BLaER1 (cell line): ENCODE measurements at regions not wholly inside any gene's neighbourhood (a gene's known extent, or its start where the extent isn't known, plus 50 kb on each side); places are given as distances from the start of the nearest gene placed in this dataset.

Experiments used
- H3K27ac ChIP-seq: shearing (Covaris generic); formaldehyde crosslinking; 2 replicates; pipeline ENCODE4 v1.8.1; 2022
- H3K27me3 ChIP-seq: shearing (Covaris generic); formaldehyde crosslinking; 2 replicates; pipeline ENCODE4 v1.8.1; 2022
- H3K36me3 ChIP-seq: shearing (Covaris generic); formaldehyde crosslinking; 2 replicates; pipeline ENCODE4 v1.8.1; 2022
- H3K4me1 ChIP-seq: shearing (Covaris generic); formaldehyde crosslinking; 2 replicates; pipeline ENCODE4 v1.8.1; 2022
- H3K4me2 ChIP-seq: shearing (Covaris generic); formaldehyde crosslinking; 2 replicates; pipeline ENCODE4 v1.8.1; 2022
- H3K4me3 ChIP-seq: shearing (Covaris generic); formaldehyde crosslinking; 2 replicates; pipeline ENCODE4 v1.8.1; 2022
- H3K9ac ChIP-seq: shearing (Covaris generic); formaldehyde crosslinking; 2 replicates; pipeline ENCODE4 v1.8.1; 2022
- H3K9me3 ChIP-seq: shearing (Covaris generic); formaldehyde crosslinking; 2 replicates; pipeline ENCODE4 v1.8.1; 2022
- H4K20me1 ChIP-seq: shearing (Covaris generic); formaldehyde crosslinking; 2 replicates; pipeline ENCODE4 v1.8.1; 2022
- Cebpa-rat ChIP-seq: shearing (Covaris generic); IDR thresholded peaks from 2 replicates; pipeline ENCODE4 v1.8.1; 2022

DNA sequence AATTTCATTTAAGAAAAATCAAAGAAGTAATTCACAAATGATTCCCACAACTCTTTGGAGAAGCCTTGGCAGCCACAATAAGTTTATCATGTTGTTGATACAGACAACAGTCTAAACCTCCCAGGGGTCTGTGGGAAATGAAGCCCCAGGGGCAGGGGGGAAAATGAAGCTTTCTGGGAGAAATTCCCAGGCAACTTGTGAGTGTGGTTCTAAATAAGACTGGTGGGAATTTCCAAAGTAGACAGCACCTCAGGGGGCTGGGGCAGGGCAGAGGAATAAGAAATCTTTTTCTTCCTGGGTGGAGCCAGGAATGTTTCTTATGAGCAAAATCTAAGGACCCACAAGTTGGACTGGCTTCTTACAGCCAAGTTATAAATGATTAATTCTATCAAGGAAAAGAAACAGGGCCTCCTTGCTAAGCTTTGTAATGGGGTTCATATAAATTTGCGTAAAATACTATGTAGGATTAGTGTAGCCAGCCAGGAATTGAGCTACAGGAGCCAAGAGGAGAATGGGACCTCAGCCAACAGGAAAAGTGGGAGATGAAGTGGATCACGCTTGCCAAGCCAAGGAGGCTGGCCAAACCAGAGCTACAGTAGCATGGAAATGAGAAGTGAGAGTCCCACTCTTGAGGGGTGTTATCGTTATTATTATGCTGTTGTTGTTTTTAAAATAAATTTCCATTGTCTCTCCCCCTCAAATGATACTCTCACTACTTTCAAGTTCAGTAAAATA, 182.9 kb upstream of the FAR2 start:
- H3K9me3 ChIP-seq, result no peaks in the 10 kb centered on the region
- no peaks in the 10 kb centered on the region for H3K36me3 ChIP-seq
- H3K27me3 ChIP-seq, result no peaks in the 10 kb centered on the region
- H3K27ac ChIP-seq, result no peak overlapping the region
- TF ChIP-seq Cebpa-rat, result no peak
- no peak overlapping the region for H3K4me2 ChIP-seq
- no peak overlapping the region for H3K9ac ChIP-seq
- no peaks in the 10 kb centered on the region for H4K20me1 ChIP-seq
- H3K4me3 ChIP-seq, result no peak overlapping the region
- H3K4me1 ChIP-seq, result peaks cover 4% of the 10 kb centered on the region; the same call in 1 of the 2 replicates

- no peaks in the 10 kb centered on the region for H3K4me1 ChIP-seq
- no peak overlapping the region for H3K4me2 ChIP-seq
- H3K9ac ChIP-seq, result no peak overlapping the region
- H3K9me3 ChIP-seq, result no peaks in the 10 kb centered on the region
- no peak overlapping the region for H3K4me3 ChIP-seq
- no peaks in the 10 kb centered on the region for H3K27me3 ChIP-seq
- H3K36me3 ChIP-seq, result no peaks in the 10 kb centered on the region
- no peaks in the 10 kb centered on the region for H4K20me1 ChIP-seq
- no peak for TF ChIP-seq Cebpa-rat
- no peak overlapping the region for H3K27ac ChIP-seq
Measured at GRCh38 chr12:28967426-28967825, 181.7 kb upstream of the FAR2 start.

- no peak overlapping the region for H3K4me3 ChIP-seq
- no peaks in the 10 kb centered on the region for H3K9me3 ChIP-seq
- H3K4me1 ChIP-seq, result no peaks in the 10 kb centered on the region
- H3K4me2 ChIP-seq, result no peak overlapping the region
- no peaks in the 10 kb centered on the region for H3K36me3 ChIP-seq
- H3K27ac ChIP-seq, result no peak overlapping the region
- no peaks in the 10 kb centered on the region for H3K27me3 ChIP-seq
- TF ChIP-seq Cebpa-rat, result no peak
- H3K9ac ChIP-seq, result no peak overlapping the region
- no peaks in the 10 kb centered on the region for H4K20me1 ChIP-seq
Measured at GRCh38 chr12:28973491-28973890, 175.6 kb upstream of the FAR2 start.

GRCh38 chr12:28974166-28974565, 174.9 kb upstream of the FAR2 start:
- Histone ChIP-seq H3K36me3 (no peaks in the 10 kb centered on the region), H3K9me3 (no peaks in the 10 kb centered on the region), H3K4me3 (no peak overlapping the region), H3K27ac (no peak overlapping the region), H4K20me1 (no peaks in the 10 kb centered on the region), H3K4me1 (no peaks in the 10 kb centered on the region), H3K27me3 (no peaks in the 10 kb centered on the region), H3K4me2 (no peak overlapping the region), H3K9ac (no peak overlapping the region)
- TF ChIP-seq Cebpa-rat, result no peak

DNA sequence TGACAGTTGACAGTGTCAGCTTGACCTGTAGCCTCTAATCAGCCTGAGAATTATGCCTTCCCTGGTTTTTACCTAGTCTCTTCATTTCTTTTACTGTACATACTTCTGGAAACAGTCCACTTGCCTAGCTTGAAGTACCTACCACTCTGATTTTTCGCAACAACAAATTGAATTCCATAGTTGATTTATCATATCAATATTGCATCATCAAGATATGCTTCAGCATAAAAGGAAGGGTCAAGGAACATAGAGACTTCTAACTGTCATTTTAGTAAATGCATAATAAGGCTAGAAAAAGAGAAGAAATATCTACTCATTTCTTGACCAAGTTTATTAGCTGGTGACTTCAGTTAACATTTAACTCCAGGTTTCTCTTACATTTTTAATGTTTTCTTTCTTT, 174.2 kb upstream of the FAR2 start:
- no peak overlapping the region for H3K4me3 ChIP-seq
- H3K4me2 ChIP-seq, result no peak overlapping the region
- no peaks in the 10 kb centered on the region for H4K20me1 ChIP-seq
- no peak overlapping the region for H3K27ac ChIP-seq
- no peaks in the 10 kb centered on the region for H3K4me1 ChIP-seq
- no peak for TF ChIP-seq Cebpa-rat
- no peaks in the 10 kb centered on the region for H3K9me3 ChIP-seq
- no peak overlapping the region for H3K9ac ChIP-seq
- H3K36me3 ChIP-seq, result no peaks in the 10 kb centered on the region
- H3K27me3 ChIP-seq, result no peaks in the 10 kb centered on the region

DNA sequence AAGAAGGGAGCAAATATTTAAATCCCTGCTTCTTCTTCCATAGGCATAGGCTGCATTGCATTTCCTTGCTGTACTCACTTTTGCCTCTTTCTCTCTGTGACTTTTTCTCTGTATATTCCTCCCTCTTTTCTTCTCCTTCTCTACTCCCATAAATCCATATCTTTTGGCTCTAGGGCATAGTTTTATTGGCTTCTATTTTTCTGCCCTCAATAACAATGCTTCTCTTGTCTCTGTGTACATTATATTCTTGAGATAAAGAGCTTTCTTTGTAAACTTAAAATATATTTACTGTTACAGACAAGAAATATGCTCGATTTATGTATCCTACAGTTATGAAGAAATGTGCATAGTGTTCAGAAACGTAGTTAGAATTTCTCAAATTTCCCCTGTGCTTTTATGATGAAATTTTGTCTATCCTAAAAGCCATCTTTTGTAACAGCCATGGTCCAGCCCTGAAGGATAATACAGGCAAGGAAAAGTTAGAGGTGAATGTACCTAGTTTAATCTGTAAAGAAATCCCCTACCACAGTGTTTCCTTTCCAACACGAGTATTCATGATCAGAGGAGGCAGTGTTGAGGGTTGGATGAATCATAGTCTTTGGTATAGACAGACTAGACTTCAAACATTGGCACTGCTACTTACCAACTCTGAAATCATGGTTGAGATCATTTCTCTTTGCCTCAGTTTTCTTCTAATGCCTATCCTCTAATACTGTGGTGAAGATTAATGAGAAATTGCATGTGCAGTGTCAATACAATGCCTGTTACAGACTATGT, 173.3 kb upstream of the FAR2 start:
- Histone ChIP-seq H3K9me3 (no peaks in the 10 kb centered on the region), H3K9ac (no peak overlapping the region), H3K27me3 (no peaks in the 10 kb centered on the region), H4K20me1 (no peaks in the 10 kb centered on the region), H3K36me3 (no peaks in the 10 kb centered on the region), H3K4me1 (no peaks in the 10 kb centered on the region), H3K4me3 (no peak overlapping the region), H3K27ac (no peak overlapping the region), H3K4me2 (no peak overlapping the region)
- no peak for TF ChIP-seq Cebpa-rat

DNA sequence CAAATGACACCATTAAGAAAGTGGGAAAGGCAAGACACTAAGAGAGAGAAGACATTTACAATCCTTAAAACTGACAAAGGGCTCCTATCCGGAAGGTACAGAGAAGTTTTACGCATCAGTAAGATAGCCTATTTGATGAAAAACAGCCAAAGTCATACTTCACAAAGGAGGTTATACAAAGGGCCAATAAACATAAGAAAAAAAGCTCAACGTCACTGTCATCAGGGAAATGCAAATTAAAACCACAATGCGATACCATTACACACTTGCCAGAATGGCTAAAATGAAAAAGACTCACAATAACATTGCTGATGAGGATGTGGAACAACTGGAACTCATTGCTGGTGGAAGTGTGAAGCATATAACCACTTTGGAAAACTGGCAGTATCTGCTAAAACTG, 168.6 kb upstream of the FAR2 start:
- H4K20me1 ChIP-seq, result no peaks in the 10 kb centered on the region
- no peak overlapping the region for H3K27ac ChIP-seq
- H3K9ac ChIP-seq, result no peak overlapping the region
- H3K4me3 ChIP-seq, result no peak overlapping the region
- H3K36me3 ChIP-seq, result no peaks in the 10 kb centered on the region
- H3K27me3 ChIP-seq, result no peaks in the 10 kb centered on the region
- TF ChIP-seq Cebpa-rat, result no peak
- no peaks in the 10 kb centered on the region for H3K9me3 ChIP-seq
- no peaks in the 10 kb centered on the region for H3K4me1 ChIP-seq
- H3K4me2 ChIP-seq, result no peak overlapping the region

DNA sequence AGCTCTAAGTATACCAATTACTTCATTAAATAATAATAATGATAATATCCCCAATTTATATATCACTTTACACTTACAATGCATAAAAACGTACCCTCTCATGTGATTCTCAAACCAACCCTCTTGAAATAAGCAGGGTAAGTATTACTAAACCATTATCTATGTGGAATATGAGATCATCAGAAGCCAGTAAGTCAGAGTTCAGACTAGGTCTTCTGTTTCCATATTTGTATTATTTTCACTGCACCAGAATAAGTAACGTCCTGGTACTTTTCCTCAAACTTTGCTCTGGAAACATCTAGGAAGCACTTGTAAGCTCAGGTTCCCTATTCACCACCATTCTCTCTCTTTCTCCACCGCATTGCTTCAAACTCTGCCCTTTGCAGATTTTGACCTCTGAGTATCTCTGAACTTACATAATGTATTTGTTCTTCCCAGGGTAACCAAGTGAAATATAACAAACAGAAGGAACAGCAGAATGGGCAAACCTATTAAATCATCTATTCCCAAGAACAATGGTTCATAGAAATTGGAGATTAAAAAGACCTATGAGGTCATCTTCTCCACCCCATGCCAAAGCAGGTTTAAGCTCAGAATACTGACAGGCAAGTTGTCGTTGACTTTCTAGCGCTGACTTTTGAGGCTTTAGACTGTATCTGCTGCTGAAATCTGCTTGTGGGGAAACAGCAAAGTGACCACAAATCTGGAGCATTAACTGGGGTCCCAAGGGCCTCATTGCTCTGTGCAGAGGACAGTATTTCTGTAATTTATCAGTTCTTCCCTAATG, 161.3 kb upstream of the FAR2 start:
- Histone ChIP-seq H3K9me3 (no peaks in the 10 kb centered on the region), H3K4me3 (no peak overlapping the region), H3K27ac (no peak overlapping the region), H3K4me2 (no peak overlapping the region), H4K20me1 (no peaks in the 10 kb centered on the region), H3K36me3 (no peaks in the 10 kb centered on the region), H3K9ac (no peak overlapping the region), H3K4me1 (no peaks in the 10 kb centered on the region), H3K27me3 (no peaks in the 10 kb centered on the region)
- TF ChIP-seq Cebpa-rat, result no peak

DNA sequence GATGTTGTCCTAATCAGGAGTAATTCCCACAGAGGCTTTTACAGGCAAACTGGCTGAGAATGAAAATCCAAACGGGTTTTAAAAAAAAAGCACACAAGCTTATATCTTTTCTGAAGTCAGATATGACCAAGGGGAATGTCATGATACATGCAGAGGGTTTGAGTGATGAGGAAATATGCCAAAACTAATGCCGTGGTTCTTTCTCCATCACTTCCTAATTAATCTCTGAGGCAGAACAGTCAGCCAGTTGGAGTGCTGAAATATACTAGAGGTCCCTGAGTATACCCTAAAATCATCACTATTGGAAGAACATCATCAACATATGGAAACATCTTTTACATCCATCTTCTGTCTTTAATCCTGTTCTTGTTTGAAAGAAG, 160.8 kb upstream of the FAR2 start:
- no peaks in the 10 kb centered on the region for H3K4me1 ChIP-seq
- H3K27ac ChIP-seq, result no peak overlapping the region
- no peak for TF ChIP-seq Cebpa-rat
- no peaks in the 10 kb centered on the region for H3K9me3 ChIP-seq
- H4K20me1 ChIP-seq, result no peaks in the 10 kb centered on the region
- no peaks in the 10 kb centered on the region for H3K27me3 ChIP-seq
- H3K4me3 ChIP-seq, result no peak overlapping the region
- no peak overlapping the region for H3K9ac ChIP-seq
- H3K36me3 ChIP-seq, result no peaks in the 10 kb centered on the region
- no peak overlapping the region for H3K4me2 ChIP-seq

GRCh38 chr12:28991626-28992025, 157.5 kb upstream of the FAR2 start:
- Histone ChIP-seq H3K36me3 (no peaks in the 10 kb centered on the region), H3K4me2 (no peak overlapping the region), H3K9ac (no peak overlapping the region), H3K4me3 (no peak overlapping the region), H3K9me3 (no peaks in the 10 kb centered on the region), H3K27me3 (no peaks in the 10 kb centered on the region), H4K20me1 (no peaks in the 10 kb centered on the region), H3K4me1 (peaks cover 10% of the 10 kb centered on the region; the same call in 1 of the 2 replicates), H3K27ac (no peak overlapping the region)
- TF ChIP-seq Cebpa-rat, result no peak
